ENCODE measurements at regions not wholly inside any gene's neighbourhood (a gene's known extent, or its start where the extent isn't known, plus 50 kb on each side); places are given as distances from the start of the nearest gene placed in this dataset.

DNA sequence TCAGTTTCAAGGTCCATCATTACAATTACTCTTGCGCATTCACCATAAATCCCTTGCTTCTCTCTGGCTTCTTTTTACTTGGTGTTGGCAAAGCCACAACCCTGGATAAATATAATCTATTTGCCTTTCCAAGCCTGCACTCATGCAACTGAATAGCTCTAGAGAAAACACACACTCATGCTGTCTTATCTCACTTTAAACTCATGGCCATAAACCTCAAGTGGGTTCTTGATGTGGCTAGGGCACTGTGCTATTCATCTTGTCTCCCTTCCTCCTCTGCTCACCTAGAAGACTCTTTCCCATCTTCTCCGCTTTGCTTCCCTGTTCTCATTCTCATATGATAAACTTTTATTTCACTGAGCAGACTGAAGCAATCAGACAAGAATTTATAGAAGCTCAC, 165.4 kb upstream of the MTPN start:
- Histone ChIP-seq H3K27me3 (ENCODE audit: low read length) (no peaks in the 10 kb centered on the region), H3K36me3 (ENCODE audit: low read length) (no peaks in the 10 kb centered on the region), H3K79me2 (ENCODE audit: insufficient read depth, low read length) (no peaks in the 10 kb centered on the region), H3K9me3 (ENCODE audit: insufficient read depth, low read length) (no peaks in the 10 kb centered on the region), H3F3A (ENCODE audit: insufficient read depth) (no peaks in the 10 kb centered on the region), H3K4me2 (ENCODE audit: low read depth, low read length, poor library complexity, severe bottlenecking) (no peak overlapping the region), H3K4me3 (ENCODE audit: insufficient read depth, low read length, poor library complexity, severe bottlenecking) (no peak overlapping the region), H3K9me2 (replicated peaks; ENCODE audit: insufficient read depth, low read length) (no peaks in the 10 kb centered on the region), H2AFZ (ENCODE audit: low read depth, low read length, severe bottlenecking) (no peak overlapping the region), H4K20me1 (ENCODE audit: low read depth, low read length) (no peaks in the 10 kb centered on the region), H3K9ac (ENCODE audit: low read length) (no peak overlapping the region), H3K27ac (ENCODE audit: low read depth, low read length) (no peak overlapping the region)
- no peak for TF ChIP-seq EZH2phosphoT487 (conservative IDR thresholded peaks at IDR 0.05; ENCODE audit: low read length)
- TF ChIP-seq, protein P1, sequence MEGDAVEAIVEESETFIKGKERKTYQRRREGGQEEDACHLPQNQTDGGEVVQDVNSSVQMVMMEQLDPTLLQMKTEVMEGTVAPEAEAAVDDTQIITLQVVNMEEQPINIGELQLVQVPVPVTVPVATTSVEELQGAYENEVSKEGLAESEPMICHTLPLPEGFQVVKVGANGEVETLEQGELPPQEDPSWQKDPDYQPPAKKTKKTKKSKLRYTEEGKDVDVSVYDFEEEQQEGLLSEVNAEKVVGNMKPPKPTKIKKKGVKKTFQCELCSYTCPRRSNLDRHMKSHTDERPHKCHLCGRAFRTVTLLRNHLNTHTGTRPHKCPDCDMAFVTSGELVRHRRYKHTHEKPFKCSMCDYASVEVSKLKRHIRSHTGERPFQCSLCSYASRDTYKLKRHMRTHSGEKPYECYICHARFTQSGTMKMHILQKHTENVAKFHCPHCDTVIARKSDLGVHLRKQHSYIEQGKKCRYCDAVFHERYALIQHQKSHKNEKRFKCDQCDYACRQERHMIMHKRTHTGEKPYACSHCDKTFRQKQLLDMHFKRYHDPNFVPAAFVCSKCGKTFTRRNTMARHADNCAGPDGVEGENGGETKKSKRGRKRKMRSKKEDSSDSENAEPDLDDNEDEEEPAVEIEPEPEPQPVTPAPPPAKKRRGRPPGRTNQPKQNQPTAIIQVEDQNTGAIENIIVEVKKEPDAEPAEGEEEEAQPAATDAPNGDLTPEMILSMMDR (IDR thresholded peaks at IDR 0.05; ENCODE audit: insufficient read depth, low read length, poor library complexity, severe bottlenecking) = no peak

DNA sequence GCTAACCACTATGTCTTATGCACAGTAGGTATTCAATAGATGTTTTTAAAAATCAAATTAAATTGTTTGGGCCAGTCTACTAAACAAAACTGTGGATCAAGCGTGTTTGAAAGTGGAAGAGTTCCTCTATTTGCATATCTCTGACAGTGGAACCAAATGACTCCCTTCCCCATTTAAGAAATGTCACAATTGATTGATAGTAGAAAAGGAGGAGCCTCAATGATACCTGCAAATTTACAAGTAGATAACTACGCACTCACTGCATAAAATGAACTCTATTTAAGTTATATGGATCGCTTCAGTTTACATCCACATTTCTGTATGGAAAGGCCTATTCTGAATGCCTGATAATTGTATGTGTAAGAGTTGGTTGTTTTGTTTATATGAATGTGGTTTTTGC, 163.3 kb upstream of the MTPN start:
- no peak overlapping the region for H3K9ac ChIP-seq (ENCODE audit: low read length)
- H3K9me2 ChIP-seq (replicated peaks; ENCODE audit: insufficient read depth, low read length) = no peaks in the 10 kb centered on the region
- no peaks in the 10 kb centered on the region for H3K79me2 ChIP-seq (ENCODE audit: insufficient read depth, low read length)
- H3K27me3 ChIP-seq (ENCODE audit: low read length) = no peaks in the 10 kb centered on the region
- TF ChIP-seq, protein P1 (IDR thresholded peaks at IDR 0.05; ENCODE audit: insufficient read depth, low read length, poor library complexity, severe bottlenecking) = no peak
- TF ChIP-seq EZH2phosphoT487 (conservative IDR thresholded peaks at IDR 0.05; ENCODE audit: low read length) = no peak
- H3K4me2 ChIP-seq (ENCODE audit: low read depth, low read length, poor library complexity, severe bottlenecking) = no peak overlapping the region
- no peaks in the 10 kb centered on the region for H3K9me3 ChIP-seq (ENCODE audit: insufficient read depth, low read length)
- no peak overlapping the region for H3K4me3 ChIP-seq (ENCODE audit: insufficient read depth, low read length, poor library complexity, severe bottlenecking)
- H3F3A ChIP-seq (ENCODE audit: insufficient read depth) = no peaks in the 10 kb centered on the region
- H4K20me1 ChIP-seq (ENCODE audit: low read depth, low read length) = no peaks in the 10 kb centered on the region
- no peak overlapping the region for H3K27ac ChIP-seq (ENCODE audit: low read depth, low read length)
- no peaks in the 10 kb centered on the region for H3K36me3 ChIP-seq (ENCODE audit: low read length)
- H2AFZ ChIP-seq (ENCODE audit: low read depth, low read length, severe bottlenecking) = no peak overlapping the region

DNA sequence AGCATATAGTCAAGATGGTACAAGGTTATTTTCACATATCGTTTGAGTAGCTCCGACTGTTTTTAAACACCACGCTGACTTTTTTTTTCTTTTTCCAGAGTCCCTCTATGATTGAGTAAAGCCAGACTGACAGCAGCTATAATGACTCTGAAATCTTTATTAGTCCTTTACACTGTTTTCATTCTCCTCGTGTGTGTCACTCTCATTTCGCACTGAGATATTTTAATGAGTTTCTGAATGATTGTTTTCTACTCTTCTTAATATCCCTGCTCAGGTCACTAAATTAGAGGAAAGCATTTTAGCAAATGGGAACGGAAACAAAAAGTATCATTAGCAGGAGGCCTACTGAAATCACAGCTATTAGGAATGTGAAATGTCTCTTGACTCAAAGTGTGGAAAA, 162.3 kb upstream of the MTPN start:
- no peak for TF ChIP-seq EZH2phosphoT487 (conservative IDR thresholded peaks at IDR 0.05; ENCODE audit: low read length)
- TF ChIP-seq, protein P1 (IDR thresholded peaks at IDR 0.05; ENCODE audit: insufficient read depth, low read length, poor library complexity, severe bottlenecking) = no peak
- no peak overlapping the region for H3K4me3 ChIP-seq (ENCODE audit: insufficient read depth, low read length, poor library complexity, severe bottlenecking)
- no peaks in the 10 kb centered on the region for H3K9me2 ChIP-seq (replicated peaks; ENCODE audit: insufficient read depth, low read length)
- H3K9me3 ChIP-seq (ENCODE audit: insufficient read depth, low read length) = no peaks in the 10 kb centered on the region
- no peaks in the 10 kb centered on the region for H3K36me3 ChIP-seq (ENCODE audit: low read length)
- no peak overlapping the region for H3K4me2 ChIP-seq (ENCODE audit: low read depth, low read length, poor library complexity, severe bottlenecking)
- H3K9ac ChIP-seq (ENCODE audit: low read length) = no peak overlapping the region
- no peaks in the 10 kb centered on the region for H3K79me2 ChIP-seq (ENCODE audit: insufficient read depth, low read length)
- no peak overlapping the region for H3K27ac ChIP-seq (ENCODE audit: low read depth, low read length)
- H4K20me1 ChIP-seq (ENCODE audit: low read depth, low read length) = no peaks in the 10 kb centered on the region
- H3K27me3 ChIP-seq (ENCODE audit: low read length) = no peaks in the 10 kb centered on the region
- no peak overlapping the region for H2AFZ ChIP-seq (ENCODE audit: low read depth, low read length, severe bottlenecking)
- no peaks in the 10 kb centered on the region for H3F3A ChIP-seq (ENCODE audit: insufficient read depth)

DNA sequence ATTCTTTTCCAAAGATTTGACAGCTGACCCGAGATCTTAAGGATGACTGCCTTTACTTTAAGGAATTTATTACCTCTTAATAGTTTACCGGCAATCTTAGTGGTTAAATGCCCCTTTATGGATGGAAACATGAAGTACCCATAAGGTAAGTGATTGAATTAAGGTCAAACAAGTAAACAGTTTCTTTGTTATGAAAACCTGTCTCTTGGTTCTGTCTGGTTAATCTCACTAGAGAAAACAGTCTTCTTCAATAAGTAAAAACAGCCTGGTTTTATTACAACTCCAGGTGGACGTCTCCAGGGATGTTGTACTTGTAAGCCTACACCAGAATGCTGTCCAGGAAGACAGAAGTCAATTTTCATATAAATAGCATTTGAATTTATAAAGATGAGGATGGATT, 161.8 kb upstream of the MTPN start:
- Histone ChIP-seq H3F3A (ENCODE audit: insufficient read depth) (no peaks in the 10 kb centered on the region), H3K27ac (ENCODE audit: low read depth, low read length) (no peak overlapping the region), H3K4me2 (ENCODE audit: low read depth, low read length, poor library complexity, severe bottlenecking) (no peak overlapping the region), H3K79me2 (ENCODE audit: insufficient read depth, low read length) (no peaks in the 10 kb centered on the region), H3K4me3 (ENCODE audit: insufficient read depth, low read length, poor library complexity, severe bottlenecking) (no peak overlapping the region), H3K27me3 (ENCODE audit: low read length) (no peaks in the 10 kb centered on the region), H4K20me1 (ENCODE audit: low read depth, low read length) (no peaks in the 10 kb centered on the region), H3K9ac (ENCODE audit: low read length) (no peak overlapping the region), H3K9me3 (ENCODE audit: insufficient read depth, low read length) (no peaks in the 10 kb centered on the region), H3K36me3 (ENCODE audit: low read length) (no peaks in the 10 kb centered on the region), H2AFZ (ENCODE audit: low read depth, low read length, severe bottlenecking) (no peak overlapping the region), H3K9me2 (replicated peaks; ENCODE audit: insufficient read depth, low read length) (no peaks in the 10 kb centered on the region)
- TF ChIP-seq EZH2phosphoT487 (conservative IDR thresholded peaks at IDR 0.05; ENCODE audit: low read length) = no peak
- TF ChIP-seq, protein P1 (IDR thresholded peaks at IDR 0.05; ENCODE audit: insufficient read depth, low read length, poor library complexity, severe bottlenecking) = no peak
